ENCODE measurements at regions not wholly inside any gene's neighbourhood (a gene's known extent, or its start where the extent isn't known, plus 50 kb on each side); places are given as distances from the start of the nearest gene placed in this dataset.

GRCh38 chr11:112504056-112504455 is 243.4 kb upstream of the PLET1 start:
- Histone ChIP-seq H2BK12ac (ENCODE audit: low read length) (no peak overlapping the region), H2BK120ac (ENCODE audit: low read depth, low read length) (no peak overlapping the region), H3K9me3 (replicated peaks in 1 of 2; ENCODE audit: control insufficient read depth in 2 of 2, insufficient read depth in 1 of 2, low read depth in 1 of 2, low read length in 2 of 2) (no peaks in the 10 kb centered on the region), H3K18ac (ENCODE audit: low read length) (no peak overlapping the region), H3K4me1 (ENCODE audit: control insufficient read depth in 2 of 2, insufficient read depth in 1 of 2, low read depth in 1 of 2, low read length in 2 of 2) (no peaks in the 10 kb centered on the region), H3K14ac (ENCODE audit: low read length) (no peak overlapping the region), H3K4me3 (ENCODE audit: low read length in 2 of 2) (no peak overlapping the region), H2BK15ac (ENCODE audit: low read length) (no peak overlapping the region), H3K4ac (ENCODE audit: low read length) (no peak overlapping the region), H4K91ac (ENCODE audit: low read depth, low read length, poor library complexity) (no peak overlapping the region), H3K27me3 (ENCODE audit: control insufficient read depth in 3 of 3, insufficient read depth in 3 of 3, low read depth in 1 of 3, low read length in 3 of 3) (no peaks in the 10 kb centered on the region), H3K4me2 (ENCODE audit: insufficient read depth, low read length, poor library complexity, severe bottlenecking) (no peak overlapping the region), H2BK5ac (ENCODE audit: low read length) (no peak overlapping the region), H2AK5ac (ENCODE audit: low read depth, low read length) (no peak overlapping the region), H4K8ac (ENCODE audit: low read depth, low read length) (no peak overlapping the region), H3K36me3 (replicated peaks in 1 of 2; ENCODE audit: control insufficient read depth in 2 of 2, insufficient read depth in 2 of 2, low read length in 2 of 2) (no peaks in the 10 kb centered on the region), H2AFZ (ENCODE audit: low read length) (no peak overlapping the region), H3K27ac (replicated peaks; ENCODE audit: low read length) (no peak overlapping the region), H3K23ac (ENCODE audit: low read depth, low read length, poor library complexity) (no peak overlapping the region), H3K9ac (ENCODE audit: low read depth, low read length, poor library complexity) (no peak overlapping the region), H3K79me1 (ENCODE audit: low read depth, low read length) (no peaks in the 10 kb centered on the region)
- no peak for DNase-seq (ENCODE audit: low spot score)
- WGBS, 2 donors (ENCODE audit: extremely low coverage in 2 of 2, insufficient read length in 2 of 2, insufficient replicate concordance in 1 of 2): no CpG with 5 or more reads among the region's 1 CpG

GRCh38 chr11:112506852-112507251 is 246.2 kb upstream of the PLET1 start:
- no peak overlapping the region for H3K4me2 ChIP-seq (ENCODE audit: insufficient read depth, low read length, poor library complexity, severe bottlenecking)
- no peak overlapping the region for H2BK5ac ChIP-seq (ENCODE audit: low read length)
- no peak overlapping the region for H2AK5ac ChIP-seq (ENCODE audit: low read depth, low read length)
- no CpG with 5 or more reads among the region's 1 CpG for WGBS, 2 donors (ENCODE audit: extremely low coverage in 2 of 2, insufficient read length in 2 of 2, insufficient replicate concordance in 1 of 2)
- no peak for DNase-seq (ENCODE audit: low spot score)
- H3K4me1 ChIP-seq (ENCODE audit: control insufficient read depth in 2 of 2, insufficient read depth in 1 of 2, low read depth in 1 of 2, low read length in 2 of 2): no peaks in the 10 kb centered on the region
- no peaks in the 10 kb centered on the region for H3K79me1 ChIP-seq (ENCODE audit: low read depth, low read length)
- H3K4ac ChIP-seq (ENCODE audit: low read length): no peak overlapping the region
- no peaks in the 10 kb centered on the region for H3K36me3 ChIP-seq (replicated peaks in 1 of 2; ENCODE audit: control insufficient read depth in 2 of 2, insufficient read depth in 2 of 2, low read length in 2 of 2)
- H2BK120ac ChIP-seq (ENCODE audit: low read depth, low read length): no peak overlapping the region
- H3K18ac ChIP-seq (ENCODE audit: low read length): no peak overlapping the region
- no peak overlapping the region for H2BK12ac ChIP-seq (ENCODE audit: low read length)
- H3K4me3 ChIP-seq (ENCODE audit: low read length in 2 of 2): no peak overlapping the region
- no peak overlapping the region for H3K27ac ChIP-seq (replicated peaks; ENCODE audit: low read length)
- no peaks in the 10 kb centered on the region for H3K27me3 ChIP-seq (ENCODE audit: control insufficient read depth in 3 of 3, insufficient read depth in 3 of 3, low read depth in 1 of 3, low read length in 3 of 3)
- no peak overlapping the region for H2AFZ ChIP-seq (ENCODE audit: low read length)
- H4K91ac ChIP-seq (ENCODE audit: low read depth, low read length, poor library complexity): no peak overlapping the region
- no peak overlapping the region for H3K9ac ChIP-seq (ENCODE audit: low read depth, low read length, poor library complexity)
- no peaks in the 10 kb centered on the region for H3K9me3 ChIP-seq (replicated peaks in 1 of 2; ENCODE audit: control insufficient read depth in 2 of 2, insufficient read depth in 1 of 2, low read depth in 1 of 2, low read length in 2 of 2)
- no peak overlapping the region for H3K23ac ChIP-seq (ENCODE audit: low read depth, low read length, poor library complexity)
- no peak overlapping the region for H2BK15ac ChIP-seq (ENCODE audit: low read length)
- H4K8ac ChIP-seq (ENCODE audit: low read depth, low read length): no peak overlapping the region
- no peak overlapping the region for H3K14ac ChIP-seq (ENCODE audit: low read length)

- H2AK5ac ChIP-seq (ENCODE audit: low read depth, low read length): no peak overlapping the region
- H3K18ac ChIP-seq (ENCODE audit: low read length): no peak overlapping the region
- no peak overlapping the region for H2BK5ac ChIP-seq (ENCODE audit: low read length)
- no peaks in the 10 kb centered on the region for H3K36me3 ChIP-seq (replicated peaks in 1 of 2; ENCODE audit: control insufficient read depth in 2 of 2, insufficient read depth in 2 of 2, low read length in 2 of 2)
- H3K9me3 ChIP-seq (replicated peaks in 1 of 2; ENCODE audit: control insufficient read depth in 2 of 2, insufficient read depth in 1 of 2, low read depth in 1 of 2, low read length in 2 of 2): no peaks in the 10 kb centered on the region
- H3K4me3 ChIP-seq (ENCODE audit: low read length in 2 of 2): no peak overlapping the region
- H3K9ac ChIP-seq (ENCODE audit: low read depth, low read length, poor library complexity): no peak overlapping the region
- H2AFZ ChIP-seq (ENCODE audit: low read length): no peak overlapping the region
- H3K27ac ChIP-seq (replicated peaks; ENCODE audit: low read length): no peak overlapping the region
- no peaks in the 10 kb centered on the region for H3K4me1 ChIP-seq (ENCODE audit: control insufficient read depth in 2 of 2, insufficient read depth in 1 of 2, low read depth in 1 of 2, low read length in 2 of 2)
- H3K79me1 ChIP-seq (ENCODE audit: low read depth, low read length): no peaks in the 10 kb centered on the region
- H3K23ac ChIP-seq (ENCODE audit: low read depth, low read length, poor library complexity): no peak overlapping the region
- no peak overlapping the region for H4K8ac ChIP-seq (ENCODE audit: low read depth, low read length)
- no CpG with 5 or more reads among the region's 2 CpGs for WGBS, 2 donors (ENCODE audit: extremely low coverage in 2 of 2, insufficient read length in 2 of 2, insufficient replicate concordance in 1 of 2)
- H3K4ac ChIP-seq (ENCODE audit: low read length): no peak overlapping the region
- H3K4me2 ChIP-seq (ENCODE audit: insufficient read depth, low read length, poor library complexity, severe bottlenecking): no peak overlapping the region
- no peak for DNase-seq (ENCODE audit: low spot score)
- H2BK12ac ChIP-seq (ENCODE audit: low read length): no peak overlapping the region
- no peak overlapping the region for H4K91ac ChIP-seq (ENCODE audit: low read depth, low read length, poor library complexity)
- H2BK15ac ChIP-seq (ENCODE audit: low read length): no peak overlapping the region
- no peaks in the 10 kb centered on the region for H3K27me3 ChIP-seq (ENCODE audit: control insufficient read depth in 3 of 3, insufficient read depth in 3 of 3, low read depth in 1 of 3, low read length in 3 of 3)
- no peak overlapping the region for H3K14ac ChIP-seq (ENCODE audit: low read length)
- no peak overlapping the region for H2BK120ac ChIP-seq (ENCODE audit: low read depth, low read length)
Observed at GRCh38 chr11:112507281-112507680, 246.6 kb upstream of the PLET1 start.

- no peak overlapping the region for H2AK5ac ChIP-seq (ENCODE audit: low read depth, low read length)
- no peak overlapping the region for H4K91ac ChIP-seq (ENCODE audit: low read depth, low read length, poor library complexity)
- WGBS, 2 donors (ENCODE audit: extremely low coverage in 2 of 2, insufficient read length in 2 of 2, insufficient replicate concordance in 1 of 2): no CpG with 5 or more reads among the region's 2 CpGs
- no peaks in the 10 kb centered on the region for H3K27me3 ChIP-seq (ENCODE audit: control insufficient read depth in 3 of 3, insufficient read depth in 3 of 3, low read depth in 1 of 3, low read length in 3 of 3)
- no peak overlapping the region for H3K27ac ChIP-seq (replicated peaks; ENCODE audit: low read length)
- H3K23ac ChIP-seq (ENCODE audit: low read depth, low read length, poor library complexity): no peak overlapping the region
- no peak overlapping the region for H2BK12ac ChIP-seq (ENCODE audit: low read length)
- no peak overlapping the region for H3K9ac ChIP-seq (ENCODE audit: low read depth, low read length, poor library complexity)
- H3K18ac ChIP-seq (ENCODE audit: low read length): no peak overlapping the region
- H3K4me3 ChIP-seq (ENCODE audit: low read length in 2 of 2): no peak overlapping the region
- H2BK15ac ChIP-seq (ENCODE audit: low read length): no peak overlapping the region
- no peak overlapping the region for H2AFZ ChIP-seq (ENCODE audit: low read length)
- no peak for DNase-seq (ENCODE audit: low spot score)
- no peak overlapping the region for H3K14ac ChIP-seq (ENCODE audit: low read length)
- H3K4me2 ChIP-seq (ENCODE audit: insufficient read depth, low read length, poor library complexity, severe bottlenecking): no peak overlapping the region
- H3K79me1 ChIP-seq (ENCODE audit: low read depth, low read length): no peaks in the 10 kb centered on the region
- peaks cover 0 to 4% of the 10 kb centered on the region in 2 donors for H3K4me1 ChIP-seq (ENCODE audit: control insufficient read depth in 2 of 2, insufficient read depth in 1 of 2, low read depth in 1 of 2, low read length in 2 of 2)
- no peak overlapping the region for H2BK5ac ChIP-seq (ENCODE audit: low read length)
- H4K8ac ChIP-seq (ENCODE audit: low read depth, low read length): no peak overlapping the region
- no peaks in the 10 kb centered on the region for H3K36me3 ChIP-seq (replicated peaks in 1 of 2; ENCODE audit: control insufficient read depth in 2 of 2, insufficient read depth in 2 of 2, low read length in 2 of 2)
- H3K9me3 ChIP-seq (replicated peaks in 1 of 2; ENCODE audit: control insufficient read depth in 2 of 2, insufficient read depth in 1 of 2, low read depth in 1 of 2, low read length in 2 of 2): no peaks in the 10 kb centered on the region
- H3K4ac ChIP-seq (ENCODE audit: low read length): no peak overlapping the region
- H2BK120ac ChIP-seq (ENCODE audit: low read depth, low read length): no peak overlapping the region
Observed at GRCh38 chr11:112508750-112509149, 248.1 kb upstream of the PLET1 start.

Data from neuronal stem cell (in vitro differentiated cells).